GM23338 (cell line): ENCODE measurements at regions not wholly inside any gene's neighbourhood (a gene's known extent, or its start where the extent isn't known, plus 50 kb on each side); places are given as distances from the start of the nearest gene placed in this dataset.

Source experiments
- EZH2 ChIP-seq: fragments of 200-600 bp; sonication (generic); IDR thresholded peaks from one replicate; pipeline ENCODE4 v1.8.0; 2017; ENCODE audit warnings: antibody characterized with exemption, mild to moderate bottlenecking, low read depth; ENCODE audit not compliant: unreplicated experiment
- EZH2phosphoT487 ChIP-seq: fragments of 200-600 bp; sonication (generic); IDR thresholded peaks from one replicate; pipeline ENCODE4 v1.8.1; 2018; ENCODE audit warnings: antibody characterized with exemption; ENCODE audit not compliant: unreplicated experiment
- TF ChIP-seq, protein P1 (sequence below), 2 experiments: fragments of 200-600 bp in 1 of 2; sonication (generic) in 1 of 2; conservative IDR thresholded peaks; 2 replicates each; pipeline versions ENCODE4 v1.5.1 to v1.6.1; 2016 to 2017; ENCODE audit warnings: antibody characterized with exemption in 2 of 2, low read depth in 2 of 2, mild to moderate bottlenecking in 2 of 2, moderate library complexity in 1 of 2
- TF ChIP-seq, protein P2 (sequence below): IDR thresholded peaks from one replicate; pipeline ENCODE4 v1.6.1; 2018; ENCODE audit warnings: antibody characterized with exemption; ENCODE audit not compliant: unreplicated experiment

DNA sequence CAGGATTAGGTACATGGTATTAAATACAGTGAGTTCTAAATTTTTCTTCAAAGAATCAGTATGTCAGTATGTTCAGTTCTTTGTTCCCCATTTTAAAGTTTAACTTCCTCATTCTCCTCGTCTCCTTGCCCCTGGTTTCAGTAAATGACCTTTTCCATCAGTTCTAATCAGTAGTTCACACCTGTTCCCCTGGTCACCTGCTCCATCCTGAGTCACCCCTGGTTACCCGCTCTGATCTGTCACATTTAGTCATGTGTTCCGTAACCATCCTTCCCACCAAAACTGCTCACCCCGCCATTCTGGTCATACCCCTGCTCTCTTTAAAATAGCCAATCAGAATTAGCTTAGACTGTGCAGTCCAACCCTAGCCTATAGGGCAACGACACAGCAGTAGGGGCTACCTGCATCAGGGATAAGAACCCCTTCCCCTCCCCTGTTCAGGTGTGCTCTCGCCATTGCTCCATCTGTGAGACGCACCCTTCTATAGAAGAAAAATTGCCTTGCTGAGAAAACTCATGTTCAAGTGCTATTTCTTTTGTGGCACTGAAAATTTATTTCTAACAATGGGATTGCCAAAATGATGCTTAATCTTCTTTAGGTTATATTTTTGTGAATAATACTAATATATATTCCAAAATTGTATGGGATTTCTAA is 181.3 kb downstream of the OR13H1 start:
- TF ChIP-seq, protein P1, sequence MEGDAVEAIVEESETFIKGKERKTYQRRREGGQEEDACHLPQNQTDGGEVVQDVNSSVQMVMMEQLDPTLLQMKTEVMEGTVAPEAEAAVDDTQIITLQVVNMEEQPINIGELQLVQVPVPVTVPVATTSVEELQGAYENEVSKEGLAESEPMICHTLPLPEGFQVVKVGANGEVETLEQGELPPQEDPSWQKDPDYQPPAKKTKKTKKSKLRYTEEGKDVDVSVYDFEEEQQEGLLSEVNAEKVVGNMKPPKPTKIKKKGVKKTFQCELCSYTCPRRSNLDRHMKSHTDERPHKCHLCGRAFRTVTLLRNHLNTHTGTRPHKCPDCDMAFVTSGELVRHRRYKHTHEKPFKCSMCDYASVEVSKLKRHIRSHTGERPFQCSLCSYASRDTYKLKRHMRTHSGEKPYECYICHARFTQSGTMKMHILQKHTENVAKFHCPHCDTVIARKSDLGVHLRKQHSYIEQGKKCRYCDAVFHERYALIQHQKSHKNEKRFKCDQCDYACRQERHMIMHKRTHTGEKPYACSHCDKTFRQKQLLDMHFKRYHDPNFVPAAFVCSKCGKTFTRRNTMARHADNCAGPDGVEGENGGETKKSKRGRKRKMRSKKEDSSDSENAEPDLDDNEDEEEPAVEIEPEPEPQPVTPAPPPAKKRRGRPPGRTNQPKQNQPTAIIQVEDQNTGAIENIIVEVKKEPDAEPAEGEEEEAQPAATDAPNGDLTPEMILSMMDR (conservative IDR thresholded peaks at IDR 0.05; ENCODE audit: low read depth in 2 of 2): no peak
- TF ChIP-seq, protein P2, sequence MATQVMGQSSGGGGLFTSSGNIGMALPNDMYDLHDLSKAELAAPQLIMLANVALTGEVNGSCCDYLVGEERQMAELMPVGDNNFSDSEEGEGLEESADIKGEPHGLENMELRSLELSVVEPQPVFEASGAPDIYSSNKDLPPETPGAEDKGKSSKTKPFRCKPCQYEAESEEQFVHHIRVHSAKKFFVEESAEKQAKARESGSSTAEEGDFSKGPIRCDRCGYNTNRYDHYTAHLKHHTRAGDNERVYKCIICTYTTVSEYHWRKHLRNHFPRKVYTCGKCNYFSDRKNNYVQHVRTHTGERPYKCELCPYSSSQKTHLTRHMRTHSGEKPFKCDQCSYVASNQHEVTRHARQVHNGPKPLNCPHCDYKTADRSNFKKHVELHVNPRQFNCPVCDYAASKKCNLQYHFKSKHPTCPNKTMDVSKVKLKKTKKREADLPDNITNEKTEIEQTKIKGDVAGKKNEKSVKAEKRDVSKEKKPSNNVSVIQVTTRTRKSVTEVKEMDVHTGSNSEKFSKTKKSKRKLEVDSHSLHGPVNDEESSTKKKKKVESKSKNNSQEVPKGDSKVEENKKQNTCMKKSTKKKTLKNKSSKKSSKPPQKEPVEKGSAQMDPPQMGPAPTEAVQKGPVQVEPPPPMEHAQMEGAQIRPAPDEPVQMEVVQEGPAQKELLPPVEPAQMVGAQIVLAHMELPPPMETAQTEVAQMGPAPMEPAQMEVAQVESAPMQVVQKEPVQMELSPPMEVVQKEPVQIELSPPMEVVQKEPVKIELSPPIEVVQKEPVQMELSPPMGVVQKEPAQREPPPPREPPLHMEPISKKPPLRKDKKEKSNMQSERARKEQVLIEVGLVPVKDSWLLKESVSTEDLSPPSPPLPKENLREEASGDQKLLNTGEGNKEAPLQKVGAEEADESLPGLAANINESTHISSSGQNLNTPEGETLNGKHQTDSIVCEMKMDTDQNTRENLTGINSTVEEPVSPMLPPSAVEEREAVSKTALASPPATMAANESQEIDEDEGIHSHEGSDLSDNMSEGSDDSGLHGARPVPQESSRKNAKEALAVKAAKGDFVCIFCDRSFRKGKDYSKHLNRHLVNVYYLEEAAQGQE: no peak
- no peak for TF ChIP-seq EZH2
- no peak for TF ChIP-seq EZH2phosphoT487
